ENCODE measurements at regions not wholly inside any gene's neighbourhood (a gene's known extent, or its start where the extent isn't known, plus 50 kb on each side); places are given as distances from the start of the nearest gene placed in this dataset.

DNA sequence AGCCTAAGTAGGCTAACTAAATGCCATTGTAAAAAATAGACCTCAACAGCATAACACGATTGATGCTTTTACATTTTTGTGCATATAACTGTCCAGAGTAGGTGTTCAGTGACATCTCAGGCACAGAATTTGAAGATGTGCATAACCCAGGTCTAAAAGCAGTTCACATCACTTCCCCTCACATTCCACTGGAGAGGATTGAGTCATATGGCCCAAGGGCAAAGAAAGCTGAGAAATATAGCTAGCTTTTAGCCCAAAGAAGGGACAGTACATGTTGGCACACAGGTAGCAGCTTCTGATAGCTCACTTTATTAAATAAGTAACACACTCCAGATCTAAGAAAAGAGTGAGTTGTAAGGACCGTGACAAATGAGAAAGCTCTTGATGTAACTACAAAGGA, 2259.5 kb upstream of the WWC1 start:
- DNase-seq = no peak
- WGBS (ENCODE audit: insufficient coverage, low coverage, low lambda C conversion rate, missing lambda C conversion rate) = 69% methylated on average over 2 of the region's 2 CpGs

DNA sequence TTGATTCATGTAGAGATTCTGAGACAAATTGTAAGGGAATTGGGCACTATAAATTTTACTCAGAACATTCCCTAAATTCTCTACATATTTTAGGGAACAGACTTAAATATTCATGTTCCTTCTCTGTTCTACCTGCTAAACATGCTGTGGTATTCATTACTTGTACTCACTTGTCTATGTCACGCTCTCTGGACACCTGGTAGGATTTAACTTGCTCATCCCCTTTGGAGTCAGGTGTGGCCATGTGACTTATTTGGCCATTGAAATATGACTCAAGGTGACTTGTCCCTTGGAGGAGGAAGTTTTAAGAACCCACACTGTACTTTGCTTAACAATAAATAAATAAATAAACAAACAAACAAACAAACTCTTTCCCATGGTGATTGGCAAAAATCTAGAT, 2258.8 kb upstream of the WWC1 start:
- H3K9me3 ChIP-seq = no peaks in the 10 kb centered on the region
- intact Hi-C loops (cut with DNase I) = no loop called here
- H3K36me3 ChIP-seq = no peaks in the 10 kb centered on the region
- no peaks in the 10 kb centered on the region for H3K27me3 ChIP-seq
- TF ChIP-seq, protein P1, sequence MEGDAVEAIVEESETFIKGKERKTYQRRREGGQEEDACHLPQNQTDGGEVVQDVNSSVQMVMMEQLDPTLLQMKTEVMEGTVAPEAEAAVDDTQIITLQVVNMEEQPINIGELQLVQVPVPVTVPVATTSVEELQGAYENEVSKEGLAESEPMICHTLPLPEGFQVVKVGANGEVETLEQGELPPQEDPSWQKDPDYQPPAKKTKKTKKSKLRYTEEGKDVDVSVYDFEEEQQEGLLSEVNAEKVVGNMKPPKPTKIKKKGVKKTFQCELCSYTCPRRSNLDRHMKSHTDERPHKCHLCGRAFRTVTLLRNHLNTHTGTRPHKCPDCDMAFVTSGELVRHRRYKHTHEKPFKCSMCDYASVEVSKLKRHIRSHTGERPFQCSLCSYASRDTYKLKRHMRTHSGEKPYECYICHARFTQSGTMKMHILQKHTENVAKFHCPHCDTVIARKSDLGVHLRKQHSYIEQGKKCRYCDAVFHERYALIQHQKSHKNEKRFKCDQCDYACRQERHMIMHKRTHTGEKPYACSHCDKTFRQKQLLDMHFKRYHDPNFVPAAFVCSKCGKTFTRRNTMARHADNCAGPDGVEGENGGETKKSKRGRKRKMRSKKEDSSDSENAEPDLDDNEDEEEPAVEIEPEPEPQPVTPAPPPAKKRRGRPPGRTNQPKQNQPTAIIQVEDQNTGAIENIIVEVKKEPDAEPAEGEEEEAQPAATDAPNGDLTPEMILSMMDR (IDR thresholded peaks at IDR 0.05) = no peak
- no peak for TF ChIP-seq POLR2A (IDR thresholded peaks at IDR 0.05)
- no peak overlapping the region for H3K4me3 ChIP-seq
- no peak for ATAC-seq
- no peak for DNase-seq
- WGBS (ENCODE audit: insufficient coverage, low coverage, low lambda C conversion rate, missing lambda C conversion rate) = 77% methylated on average over 1 of the region's 1 CpG
- H3K27ac ChIP-seq = no peak overlapping the region
- H3K4me1 ChIP-seq = no peaks in the 10 kb centered on the region

More for the DNA sequence above, 2259.5 kb upstream of the WWC1 start:
- Histone ChIP-seq H3K27ac (no peak overlapping the region), H3K4me3 (no peak overlapping the region), H3K4me1 (no peaks in the 10 kb centered on the region), H3K36me3 (no peaks in the 10 kb centered on the region), H3K27me3 (no peaks in the 10 kb centered on the region), H3K9me3 (no peaks in the 10 kb centered on the region)
- intact Hi-C loops (cut with DNase I) = no loop called here
- ATAC-seq = no peak
- TF ChIP-seq, protein P1 (IDR thresholded peaks at IDR 0.05) = no peak
- TF ChIP-seq POLR2A (IDR thresholded peaks at IDR 0.05) = no peak

DNA sequence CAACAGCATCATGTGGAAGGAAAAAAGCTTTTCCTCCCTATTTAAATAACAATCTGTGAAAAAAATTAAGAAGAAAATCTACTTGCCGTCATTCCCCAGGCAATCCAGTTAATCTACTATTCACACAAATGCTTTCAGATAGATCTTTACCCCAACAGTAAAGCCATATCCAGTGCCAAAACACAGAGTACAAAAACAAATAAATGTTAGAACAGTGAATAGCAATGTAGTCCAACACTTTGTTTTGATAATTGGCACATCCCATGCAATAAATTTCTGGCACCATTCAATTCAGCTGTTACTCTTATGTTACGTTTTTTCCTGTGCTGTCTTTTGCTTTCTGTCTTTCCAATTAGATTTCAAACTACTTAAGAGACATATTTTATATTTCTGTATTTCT, 2245.5 kb upstream of the WWC1 start:
- no peaks in the 10 kb centered on the region for H3K27me3 ChIP-seq
- H3K4me3 ChIP-seq = no peak overlapping the region
- no peaks in the 10 kb centered on the region for H3K36me3 ChIP-seq
- TF ChIP-seq POLR2A (IDR thresholded peaks at IDR 0.05) = no peak
- TF ChIP-seq, protein P1 (IDR thresholded peaks at IDR 0.05) = no peak
- no peak overlapping the region for H3K27ac ChIP-seq
- ATAC-seq (no peak), DNase-seq (no peak)
- WGBS (ENCODE audit: insufficient coverage, low coverage, low lambda C conversion rate, missing lambda C conversion rate) = 52% methylated on average over 2 of the region's 2 CpGs
- intact Hi-C loops (cut with DNase I) = no loop called here
- H3K4me1 ChIP-seq = no peaks in the 10 kb centered on the region
- H3K9me3 ChIP-seq = no peaks in the 10 kb centered on the region

DNA sequence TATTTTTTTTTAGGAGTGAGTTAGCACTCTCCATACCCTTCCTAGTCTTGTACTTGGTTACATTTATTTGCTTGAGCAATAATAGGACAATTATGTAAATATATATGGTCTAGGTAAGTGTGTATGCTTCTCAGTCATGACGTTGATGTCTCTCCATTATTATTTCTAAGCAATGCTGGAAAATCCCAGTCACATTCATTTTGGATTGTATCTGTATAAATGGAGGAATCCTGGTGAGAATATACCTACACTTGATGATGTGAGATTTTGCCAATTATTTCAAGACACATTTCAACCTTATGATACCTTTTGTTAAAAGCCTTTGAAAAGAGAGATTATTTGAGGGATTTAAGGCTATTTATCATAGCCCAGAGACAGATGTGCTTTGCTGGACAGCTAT, 2244.5 kb upstream of the WWC1 start:
- no peaks in the 10 kb centered on the region for H3K36me3 ChIP-seq
- 20% methylated on average over 1 of the region's 1 CpG for WGBS (ENCODE audit: insufficient coverage, low coverage, low lambda C conversion rate, missing lambda C conversion rate)

More for the DNA sequence above, 2244.5 kb upstream of the WWC1 start:
- TF ChIP-seq, protein P1 (IDR thresholded peaks at IDR 0.05) = no peak
- TF ChIP-seq POLR2A (IDR thresholded peaks at IDR 0.05) = no peak
- Histone ChIP-seq H3K27me3 (no peaks in the 10 kb centered on the region), H3K4me3 (no peak overlapping the region), H3K27ac (no peak overlapping the region), H3K4me1 (no peaks in the 10 kb centered on the region), H3K9me3 (no peaks in the 10 kb centered on the region)
- no peak for ATAC-seq
- DNase-seq = no peak
- intact Hi-C loops (cut with DNase I) = no loop called here
